Activated B cell treated with CpG ODN at 0.5 μM for 24 hours (primary cell): ENCODE measurements at regions not wholly inside any gene's neighbourhood (a gene's known extent, or its start where the extent isn't known, plus 50 kb on each side); places are given as distances from the start of the nearest gene placed in this dataset.

ENCODE experiments used
- ATAC-seq: fragments of 200-7000 bp; cut with Tn5 transposase; one replicate; pipeline ENCODE4 v1.10.0; 2021; ENCODE audit warnings: low read depth, mild to moderate bottlenecking, moderate library complexity
- CTCF ChIA-PET: fragments of 350-600 bp; sonication (Branson Sonifier 250); formaldehyde crosslinking; loops from one replicate; lab custom pipeline; 2021; ENCODE audit warnings: antibody characterized with exemption; lab: Charles Lee
- POLR2A ChIA-PET: fragments of 350-600 bp; sonication (Branson Sonifier 250); formaldehyde crosslinking; loops from one replicate; lab custom pipeline; 2021; ENCODE audit warnings: antibody characterized with exemption; lab: Charles Lee
- DNase-seq: peaks from one replicate; pipeline ENCODE4 v3.0.0; 2022
- H3K27ac Mint-ChIP-seq: one replicate; pipeline ENCODE4 v1.8.0; 2020; ENCODE audit warnings: mixed read lengths
- H3K27me3 Mint-ChIP-seq: one replicate; pipeline ENCODE4 v1.8.0; 2021; ENCODE audit warnings: mixed read lengths
- H3K36me3 Mint-ChIP-seq: one replicate; pipeline ENCODE4 v1.8.0; 2021; ENCODE audit warnings: low read depth, mixed read lengths
- H3K4me1 Mint-ChIP-seq: one replicate; pipeline ENCODE4 v1.8.0; 2021; ENCODE audit warnings: mixed read lengths
- H3K4me3 Mint-ChIP-seq: one replicate; pipeline ENCODE4 v1.8.0; 2020; ENCODE audit warnings: mild to moderate bottlenecking, mixed read lengths
- H3K9me3 Mint-ChIP-seq: one replicate; pipeline ENCODE4 v1.8.0; 2020; ENCODE audit warnings: mixed read lengths
- CTCF ChIP-seq: fragments of 200-600 bp; IDR thresholded peaks from one replicate; pipeline ENCODE4 v1.8.0; 2022; ENCODE audit warnings: antibody characterized with exemption, mild to moderate bottlenecking
- intact Hi-C: fragments of 100-400 bp; cut with micrococcal nuclease; formaldehyde crosslinking; loops from one replicate; pipeline ENCODE4 v1.15.1; 2024

GRCh38 chr2:67642961-67643360 is 245.8 kb downstream of the ETAA1 start:
- Mint-ChIP-seq H3K27me3 (peaks cover 2% of the 10 kb centered on the region), H3K4me1 (no peaks in the 10 kb centered on the region), H3K9me3 (peaks cover 12% of the 10 kb centered on the region), H3K4me3 (no peak overlapping the region), H3K36me3 (no peaks in the 10 kb centered on the region), H3K27ac (no peak overlapping the region)
- TF ChIP-seq CTCF: no peak
- intact Hi-C loops: no loop called here
- ATAC-seq (no peak), DNase-seq (no peak)
- ChIA-PET POLR2A (no interaction called here), CTCF (no interaction called here)

GRCh38 chr2:67645280-67646138 is 248.4 kb downstream of the ETAA1 start:
- TF ChIP-seq CTCF: no peak
- no peak for DNase-seq
- H3K36me3 Mint-ChIP-seq: no peaks in the 10 kb centered on the region
- H3K27me3 Mint-ChIP-seq: peaks cover 4% of the 10 kb centered on the region
- intact Hi-C loops: no loop called here
- ChIA-PET POLR2A (no interaction called here), CTCF (no interaction called here)
- no peak overlapping the region for H3K27ac Mint-ChIP-seq
- H3K9me3 Mint-ChIP-seq: peaks cover 12% of the 10 kb centered on the region
- H3K4me1 Mint-ChIP-seq: no peaks in the 10 kb centered on the region
- ATAC-seq: no peak
- no peak overlapping the region for H3K4me3 Mint-ChIP-seq

- H3K4me3 Mint-ChIP-seq: no peak overlapping the region
- no peak for DNase-seq
- H3K36me3 Mint-ChIP-seq: no peaks in the 10 kb centered on the region
- no peaks in the 10 kb centered on the region for H3K4me1 Mint-ChIP-seq
- intact Hi-C loops: no loop called here
- ATAC-seq: no peak
- TF ChIP-seq CTCF: no peak
- H3K9me3 Mint-ChIP-seq: peaks cover 12% of the 10 kb centered on the region
- ChIA-PET POLR2A (no interaction called here), CTCF (no interaction called here)
- H3K27me3 Mint-ChIP-seq: peaks cover 7% of the 10 kb centered on the region
- no peak overlapping the region for H3K27ac Mint-ChIP-seq
Observed at GRCh38 chr2:67646714-67647333, 249.7 kb downstream of the ETAA1 start.

GRCh38 chr2:67649331-67650261 is 252.5 kb downstream of the ETAA1 start:
- H3K27ac Mint-ChIP-seq: no peak overlapping the region
- TF ChIP-seq CTCF: no peak
- intact Hi-C loops: no loop called here

More at GRCh38 chr2:67649331-67650261, 252.5 kb downstream of the ETAA1 start:
- CTCF ChIA-PET: no interaction called here
- DNase-seq: no peak
- H3K4me1 Mint-ChIP-seq: no peaks in the 10 kb centered on the region
- H3K27me3 Mint-ChIP-seq: peaks cover 7% of the 10 kb centered on the region
- POLR2A ChIA-PET: no interaction called here
- no peak overlapping the region for H3K4me3 Mint-ChIP-seq
- H3K9me3 Mint-ChIP-seq: peaks cover 17% of the 10 kb centered on the region
- no peaks in the 10 kb centered on the region for H3K36me3 Mint-ChIP-seq
- no peak for ATAC-seq
